ENCODE measurements at regions not wholly inside any gene's neighbourhood (a gene's known extent, or its start where the extent isn't known, plus 50 kb on each side); places are given as distances from the start of the nearest gene placed in this dataset.

DNA sequence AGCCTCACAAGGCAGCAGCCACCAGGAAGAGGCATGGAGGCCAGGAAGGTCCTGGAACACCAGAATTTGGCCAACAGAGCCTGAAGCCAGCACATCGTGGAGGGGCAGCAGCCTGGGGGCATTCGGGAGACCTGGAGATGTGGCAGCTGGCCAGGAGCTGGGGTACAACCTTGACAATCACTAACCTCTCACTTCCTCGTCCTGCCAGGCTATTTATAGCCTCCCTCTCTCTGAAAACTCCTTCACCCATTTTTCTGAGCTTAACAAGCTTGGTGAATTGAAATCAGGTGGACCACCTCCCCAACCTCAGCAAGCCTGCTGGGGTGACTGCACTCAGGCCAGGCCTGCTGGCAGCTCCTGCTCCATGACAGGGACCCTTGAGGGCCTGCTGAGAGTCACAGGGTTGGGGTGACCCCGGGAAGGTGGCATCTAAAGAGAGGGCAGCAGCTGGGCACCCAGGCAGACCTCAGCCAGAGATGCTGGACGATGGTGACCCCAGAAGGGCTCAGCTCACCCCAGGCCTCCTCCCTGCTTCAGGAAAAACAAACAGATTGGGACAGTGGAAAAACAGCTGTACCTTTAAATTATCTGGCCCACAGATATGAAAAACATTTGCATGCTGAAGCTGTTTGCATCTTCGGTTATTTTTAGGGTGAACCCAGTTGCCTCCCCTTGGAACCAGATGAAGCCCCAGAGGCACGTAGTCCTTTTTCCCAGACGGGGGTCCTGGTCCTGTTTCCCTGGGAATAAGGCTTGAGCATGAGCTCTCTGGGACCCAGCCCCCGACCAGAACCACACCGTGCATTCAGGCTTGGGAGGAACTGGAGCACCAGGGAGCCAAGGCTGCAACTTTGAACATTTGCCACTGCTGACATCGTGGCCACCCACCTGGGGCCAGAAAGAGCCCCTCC lies 67.0 kb downstream of the PITPNM2 start:
- H2AFZ ChIP-seq (ENCODE audit: low read depth, low read length): no peak overlapping the region
- H3K27ac ChIP-seq (ENCODE audit: low read depth, low read length): no peak overlapping the region
- H3K4me2 ChIP-seq (ENCODE audit: low read length): no peak overlapping the region
- H3K9me3 ChIP-seq (ENCODE audit: insufficient read depth, low read depth, low read length): no peaks in the 10 kb centered on the region
- peaks cover 2% of the 10 kb centered on the region for H3K9me3 Mint-ChIP-seq (ENCODE audit: unreplicated experiment)
- no peak overlapping the region for H3K9ac ChIP-seq (ENCODE audit: low read length)
- peaks cover 8% of the 10 kb centered on the region for H3K4me1 ChIP-seq (ENCODE audit: insufficient read depth, low read length)
- H3K4me3 ChIP-seq (ENCODE audit: insufficient read depth, low read depth, low read length): no peak overlapping the region
- H3K27ac Mint-ChIP-seq (ENCODE audit: unreplicated experiment): no peak overlapping the region
- no peaks in the 10 kb centered on the region for H3K36me3 Mint-ChIP-seq (ENCODE audit: low read depth, unreplicated experiment)
- H3K4me3 Mint-ChIP-seq (ENCODE audit: unreplicated experiment): no peak overlapping the region
- peaks cover 47% of the 10 kb centered on the region for H4K20me1 ChIP-seq (ENCODE audit: insufficient read depth, low read length)
- H3K27me3 ChIP-seq (ENCODE audit: insufficient read depth, low read length): peaks cover 11% of the 10 kb centered on the region
- no peak for TF ChIP-seq CTCF (IDR thresholded peaks at IDR 0.05; ENCODE audit: insufficient read depth, low read depth, low read length)
- TF ChIP-seq EZH2 (IDR thresholded peaks at IDR 0.05; ENCODE audit: insufficient read depth, low read length): no peak
- H3K4me1 Mint-ChIP-seq (ENCODE audit: low read depth, unreplicated experiment): peaks cover 16% of the 10 kb centered on the region
- no peaks in the 10 kb centered on the region for H3K36me3 ChIP-seq (ENCODE audit: insufficient read depth, low read length)
- FAIRE-seq: no peak
- H3K27me3 Mint-ChIP-seq (ENCODE audit: low read depth, unreplicated experiment): no peaks in the 10 kb centered on the region
- no peaks in the 10 kb centered on the region for H3K79me2 ChIP-seq (ENCODE audit: insufficient read depth, low read length)
- DNase-seq (ENCODE audit: low read depth): no peak

DNA sequence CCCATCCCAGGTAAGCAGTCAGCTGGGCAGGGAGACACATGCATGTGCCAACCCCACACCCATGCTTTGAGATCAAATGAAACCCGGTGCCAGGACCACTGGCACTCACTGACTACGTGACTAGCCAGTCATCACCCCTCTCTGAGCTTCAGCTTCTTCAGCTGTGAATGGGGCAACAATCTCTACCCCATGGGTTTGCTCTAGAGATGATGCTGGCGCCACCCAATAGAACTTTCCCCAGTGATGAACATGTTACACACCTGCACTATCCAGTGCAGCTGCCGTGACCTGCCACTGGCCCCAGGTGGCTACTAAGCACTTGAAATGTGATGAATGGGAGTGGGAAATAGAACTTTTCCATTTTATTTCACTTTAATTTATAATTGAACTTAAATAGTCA lies 70.3 kb downstream of the PITPNM2 start:
- peaks cover 2% of the 10 kb centered on the region for H3K27me3 Mint-ChIP-seq (ENCODE audit: low read depth, unreplicated experiment)
- no peaks in the 10 kb centered on the region for H3K79me2 ChIP-seq (ENCODE audit: insufficient read depth, low read length)
- peaks cover 1% of the 10 kb centered on the region for H3K36me3 Mint-ChIP-seq (ENCODE audit: low read depth, unreplicated experiment)
- H3K4me1 ChIP-seq (ENCODE audit: insufficient read depth, low read length): peaks cover 8% of the 10 kb centered on the region
- DNase-seq (ENCODE audit: low read depth): no peak
- no peak overlapping the region for H3K27ac ChIP-seq (ENCODE audit: low read depth, low read length)
- no peak overlapping the region for H3K9ac ChIP-seq (ENCODE audit: low read length)
- H3K36me3 ChIP-seq (ENCODE audit: insufficient read depth, low read length): no peaks in the 10 kb centered on the region
- no peaks in the 10 kb centered on the region for H3K9me3 Mint-ChIP-seq (ENCODE audit: unreplicated experiment)
- H3K9me3 ChIP-seq (ENCODE audit: insufficient read depth, low read depth, low read length): no peaks in the 10 kb centered on the region
- no peak overlapping the region for H3K4me3 Mint-ChIP-seq (ENCODE audit: unreplicated experiment)
- H3K4me3 ChIP-seq (ENCODE audit: insufficient read depth, low read depth, low read length): no peak overlapping the region
- no peak overlapping the region for H3K4me2 ChIP-seq (ENCODE audit: low read length)
- peaks cover 55% of the 10 kb centered on the region for H4K20me1 ChIP-seq (ENCODE audit: insufficient read depth, low read length)
- H3K4me1 Mint-ChIP-seq (ENCODE audit: low read depth, unreplicated experiment): peaks cover 27% of the 10 kb centered on the region
- H2AFZ ChIP-seq (ENCODE audit: low read depth, low read length): no peak overlapping the region
- peaks cover 10% of the 10 kb centered on the region for H3K27me3 ChIP-seq (ENCODE audit: insufficient read depth, low read length)
- no peak overlapping the region for H3K27ac Mint-ChIP-seq (ENCODE audit: unreplicated experiment)
- no peak for FAIRE-seq
- no peak for TF ChIP-seq EZH2 (IDR thresholded peaks at IDR 0.05; ENCODE audit: insufficient read depth, low read length)
- no peak for TF ChIP-seq CTCF (IDR thresholded peaks at IDR 0.05; ENCODE audit: insufficient read depth, low read depth, low read length)

All from astrocyte (in vitro differentiated cells and primary cell).